ENCODE measurements at regions not wholly inside any gene's neighbourhood (a gene's known extent, or its start where the extent isn't known, plus 50 kb on each side); places are given as distances from the start of the nearest gene placed in this dataset.

DNA sequence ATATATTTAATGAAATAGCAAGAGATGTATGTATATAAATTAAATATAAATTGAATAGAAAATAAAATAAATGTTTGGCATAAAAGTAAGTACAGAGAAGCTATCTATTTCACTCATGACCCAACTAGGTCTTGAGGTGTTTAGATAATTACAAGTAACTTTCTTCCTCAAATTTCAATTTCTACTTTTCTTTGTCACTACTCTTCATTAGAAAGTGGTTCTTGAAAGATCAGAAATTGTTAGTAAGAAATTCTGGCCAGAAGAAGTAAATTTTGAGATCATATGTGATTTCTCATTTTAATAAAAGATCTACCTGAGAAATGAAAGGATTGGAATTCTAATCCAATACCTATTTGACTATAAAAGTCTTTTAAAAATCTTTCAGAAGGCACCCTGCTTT, 126.9 kb downstream of the BTC start:
- no peak for TF ChIP-seq POLR2A (IDR thresholded peaks at IDR 0.05)
- TF ChIP-seq, protein P1, sequence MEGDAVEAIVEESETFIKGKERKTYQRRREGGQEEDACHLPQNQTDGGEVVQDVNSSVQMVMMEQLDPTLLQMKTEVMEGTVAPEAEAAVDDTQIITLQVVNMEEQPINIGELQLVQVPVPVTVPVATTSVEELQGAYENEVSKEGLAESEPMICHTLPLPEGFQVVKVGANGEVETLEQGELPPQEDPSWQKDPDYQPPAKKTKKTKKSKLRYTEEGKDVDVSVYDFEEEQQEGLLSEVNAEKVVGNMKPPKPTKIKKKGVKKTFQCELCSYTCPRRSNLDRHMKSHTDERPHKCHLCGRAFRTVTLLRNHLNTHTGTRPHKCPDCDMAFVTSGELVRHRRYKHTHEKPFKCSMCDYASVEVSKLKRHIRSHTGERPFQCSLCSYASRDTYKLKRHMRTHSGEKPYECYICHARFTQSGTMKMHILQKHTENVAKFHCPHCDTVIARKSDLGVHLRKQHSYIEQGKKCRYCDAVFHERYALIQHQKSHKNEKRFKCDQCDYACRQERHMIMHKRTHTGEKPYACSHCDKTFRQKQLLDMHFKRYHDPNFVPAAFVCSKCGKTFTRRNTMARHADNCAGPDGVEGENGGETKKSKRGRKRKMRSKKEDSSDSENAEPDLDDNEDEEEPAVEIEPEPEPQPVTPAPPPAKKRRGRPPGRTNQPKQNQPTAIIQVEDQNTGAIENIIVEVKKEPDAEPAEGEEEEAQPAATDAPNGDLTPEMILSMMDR (IDR thresholded peaks at IDR 0.05), result no peak
